MM.1S (cell line): ENCODE measurements at regions not wholly inside any gene's neighbourhood (a gene's known extent, or its start where the extent isn't known, plus 50 kb on each side); places are given as distances from the start of the nearest gene placed in this dataset.

Experiments used
- DNase-seq: peaks from one replicate; pipeline ENCODE4 v3.0.0-alpha.2; 2015
- H2AFZ ChIP-seq: fragments of 300-600 bp; sonication (generic); 2 replicates; pipeline ENCODE4 v1.6.0; 2016; ENCODE audit warnings: antibody characterized with exemption, low read length
- H3F3A ChIP-seq: fragments of 300-600 bp; sonication (generic); 2 replicates; pipeline ENCODE4 v1.6.1; 2016; ENCODE audit warnings: mild to moderate bottlenecking, antibody characterized with exemption, low read length, moderate library complexity, mixed read lengths; ENCODE audit not compliant: insufficient read depth
- H3K27ac ChIP-seq: fragments of 300-600 bp; sonication (generic); 2 replicates; pipeline ENCODE4 v1.5.1; 2016; ENCODE audit warnings: mild to moderate bottlenecking, low read length
- H3K27me3 ChIP-seq: fragments of 300-600 bp; sonication (generic); replicated peaks from 2 replicates; pipeline ENCODE4 v1.6.0; 2016; ENCODE audit warnings: low read length; ENCODE audit not compliant: insufficient read depth
- H3K36me3 ChIP-seq: fragments of 300-600 bp; sonication (generic); replicated peaks from 2 replicates; pipeline ENCODE4 v1.6.1; 2016; ENCODE audit warnings: mild to moderate bottlenecking, low read length, mixed read lengths; ENCODE audit not compliant: insufficient read depth
- H3K4me1 ChIP-seq: fragments of 300-600 bp; sonication (generic); 2 replicates; pipeline ENCODE4 v1.6.1; 2016; ENCODE audit warnings: low read length, mixed read lengths
- H3K4me2 ChIP-seq: fragments of 300-600 bp; sonication (generic); 2 replicates; pipeline ENCODE4 v1.6.0; 2016; ENCODE audit warnings: low read depth, low read length
- H3K4me3 ChIP-seq: fragments of 300-600 bp; sonication (generic); 2 replicates; pipeline ENCODE4 v1.5.1; 2016; ENCODE audit warnings: low read length, mixed read lengths
- H3K79me2 ChIP-seq: fragments of 300-600 bp; sonication (generic); 2 replicates; pipeline ENCODE4 v1.6.1; 2016; ENCODE audit warnings: mixed run types, low read length, mixed read lengths
- H3K9ac ChIP-seq: fragments of 300-600 bp; sonication (generic); 2 replicates; pipeline ENCODE4 v1.6.1; 2016; ENCODE audit warnings: low read length, mixed read lengths
- H3K9me2 ChIP-seq: fragments of 300-600 bp; sonication (generic); replicated peaks from 2 replicates; pipeline ENCODE4 v1.6.1; 2016; ENCODE audit warnings: mild to moderate bottlenecking, low read length, mixed read lengths; ENCODE audit not compliant: insufficient read depth
- H3K9me3 ChIP-seq: fragments of 300-600 bp; sonication (generic); replicated peaks from 2 replicates; pipeline ENCODE4 v1.6.1; 2016; ENCODE audit warnings: mild to moderate bottlenecking, low read length, mixed read lengths; ENCODE audit not compliant: insufficient read depth
- H4K20me1 ChIP-seq: fragments of 300-600 bp; sonication (generic); 2 replicates; pipeline ENCODE4 v1.6.1; 2016; ENCODE audit warnings: mild to moderate bottlenecking, low read length, moderate library complexity, mixed read lengths; ENCODE audit not compliant: insufficient read depth
- CTCF ChIP-seq: fragments of 300-600 bp; sonication (generic); IDR thresholded peaks from 2 replicates; pipeline ENCODE4 v1.5.1; 2016; ENCODE audit warnings: antibody characterized with exemption, low read length, mixed read lengths
- EZH2 ChIP-seq: fragments of 300-600 bp; sonication (generic); optimal IDR thresholded peaks from 2 replicates; pipeline ENCODE3; 2017; ENCODE audit warnings: low read depth, mild to moderate bottlenecking, antibody characterized with exemption, low read length, mixed read lengths
- EZH2phosphoT487 ChIP-seq: fragments of 300-600 bp; sonication (generic); IDR thresholded peaks from 2 replicates; pipeline ENCODE4 v1.6.1; 2018; ENCODE audit warnings: antibody characterized with exemption, low read length

- Histone ChIP-seq H3K9me3 (no peaks in the 10 kb centered on the region), H3K4me3 (no peak overlapping the region), H3K79me2 (no peaks in the 10 kb centered on the region), H2AFZ (no peak overlapping the region), H4K20me1 (no peaks in the 10 kb centered on the region), H3K27me3 (no peaks in the 10 kb centered on the region), H3K9me2 (no peaks in the 10 kb centered on the region), H3K4me1 (no peaks in the 10 kb centered on the region), H3K36me3 (no peaks in the 10 kb centered on the region), H3K9ac (no peak overlapping the region), H3K27ac (no peak overlapping the region), H3K4me2 (no peak overlapping the region), H3F3A (no peaks in the 10 kb centered on the region)
- TF ChIP-seq CTCF: no peak
- TF ChIP-seq EZH2: no peak
- TF ChIP-seq EZH2phosphoT487: no peak
- DNase-seq: no peak
Measured at GRCh38 chr4:122244764-122245163, 92.6 kb downstream of the BLTP1 start.

GRCh38 chr4:122246551-122246950, 94.4 kb downstream of the BLTP1 start:
- Histone ChIP-seq H3K4me3 (no peak overlapping the region), H3F3A (no peaks in the 10 kb centered on the region), H3K27ac (no peak overlapping the region), H3K4me1 (no peaks in the 10 kb centered on the region), H3K9me2 (no peaks in the 10 kb centered on the region), H3K9ac (no peak overlapping the region), H3K9me3 (no peaks in the 10 kb centered on the region), H4K20me1 (no peaks in the 10 kb centered on the region), H3K36me3 (no peaks in the 10 kb centered on the region), H2AFZ (no peak overlapping the region), H3K27me3 (no peaks in the 10 kb centered on the region), H3K79me2 (no peaks in the 10 kb centered on the region), H3K4me2 (no peak overlapping the region)
- DNase-seq: no peak
- TF ChIP-seq EZH2 (no peak), EZH2phosphoT487 (no peak), CTCF (no peak)

GRCh38 chr4:122249357-122249756, 97.2 kb downstream of the BLTP1 start:
- Histone ChIP-seq H3K9me3 (no peaks in the 10 kb centered on the region), H3K79me2 (no peaks in the 10 kb centered on the region), H3K27ac (no peak overlapping the region), H4K20me1 (no peaks in the 10 kb centered on the region), H3K36me3 (no peaks in the 10 kb centered on the region), H3F3A (no peaks in the 10 kb centered on the region), H3K4me1 (no peaks in the 10 kb centered on the region), H2AFZ (no peak overlapping the region), H3K4me3 (no peak overlapping the region), H3K9me2 (no peaks in the 10 kb centered on the region), H3K9ac (no peak overlapping the region), H3K4me2 (no peak overlapping the region), H3K27me3 (no peaks in the 10 kb centered on the region)
- no peak for DNase-seq
- TF ChIP-seq EZH2 (no peak), EZH2phosphoT487 (no peak), CTCF (no peak)
